Daoy (cell line): ENCODE measurements at regions not wholly inside any gene's neighbourhood (a gene's known extent, or its start where the extent isn't known, plus 50 kb on each side); places are given as distances from the start of the nearest gene placed in this dataset.

Experiments
- DNase-seq: peaks from one replicate; pipeline ENCODE4 v3.0.0-alpha.2; 2015; ENCODE audit warnings: low read depth

DNA sequence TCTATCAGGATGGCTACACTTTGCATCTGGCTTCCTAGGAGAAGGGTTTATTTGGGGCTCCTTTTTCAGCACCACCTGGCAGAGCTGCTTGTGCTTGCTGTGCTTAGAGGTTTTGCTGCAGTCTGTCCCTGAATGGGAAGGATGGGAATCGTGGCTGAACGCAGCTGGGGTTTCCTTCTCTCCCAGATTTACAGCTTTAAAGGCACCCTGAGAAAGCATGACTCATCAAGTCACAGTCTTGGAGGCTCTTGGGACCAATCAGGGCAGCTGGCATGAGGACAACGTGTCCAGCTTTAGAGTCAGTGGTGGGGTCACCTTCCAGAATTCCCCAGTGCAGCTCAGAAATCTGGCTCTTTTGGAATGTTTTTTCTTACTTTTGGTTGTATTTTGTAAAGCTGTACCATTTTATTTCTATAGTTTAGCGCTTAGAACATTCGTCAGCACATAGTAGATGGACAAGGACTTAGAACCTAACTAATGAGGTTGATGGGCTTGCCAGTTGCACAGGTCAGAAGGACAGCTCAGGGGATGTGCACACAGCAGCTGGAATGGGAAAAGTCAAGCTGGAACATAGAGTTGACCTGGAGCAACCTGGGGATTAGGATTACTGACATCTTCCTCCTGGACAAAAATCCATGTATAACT lies 222.6 kb downstream of the PRDM2 start:
- peak; percentile 28 for DNase-seq

DNA sequence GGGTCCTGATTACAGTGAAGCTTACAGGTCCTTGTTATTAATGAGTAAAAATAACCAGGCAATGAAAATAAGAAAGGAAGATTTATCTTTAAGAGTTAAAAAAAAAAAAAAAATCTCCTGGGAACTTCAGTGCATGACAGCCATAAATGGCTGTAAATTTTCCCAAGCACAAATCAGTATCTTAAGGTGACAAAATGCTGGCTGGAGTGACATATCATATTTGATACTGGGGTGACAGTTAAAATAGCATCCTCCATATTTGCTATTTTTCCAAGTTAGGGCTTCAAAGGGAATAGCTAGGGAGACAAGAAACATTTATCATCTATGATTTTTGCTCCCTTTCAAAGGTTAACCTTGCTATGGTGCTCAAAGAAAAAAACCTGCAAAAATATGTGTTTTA lies 226.6 kb downstream of the PRDM2 start:
- no peak for DNase-seq

DNA sequence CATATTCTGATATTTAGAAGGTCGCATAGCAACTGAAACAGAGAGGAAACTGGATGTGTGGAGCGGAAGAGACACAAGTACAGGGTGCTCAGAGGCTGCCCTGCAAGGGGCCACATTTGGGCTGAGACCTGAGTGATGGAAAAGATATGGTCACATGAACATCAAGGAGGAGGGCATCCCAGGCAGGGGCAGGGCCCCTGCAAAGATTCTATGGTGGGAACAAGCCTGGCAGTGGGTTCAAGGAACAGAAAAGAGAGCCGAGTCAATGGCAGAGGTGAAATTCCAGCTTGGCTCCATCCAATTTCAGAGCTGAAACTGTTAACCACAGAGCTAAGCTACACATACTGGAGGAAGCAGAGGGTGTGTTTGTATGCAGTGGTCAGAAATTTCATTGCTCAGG lies 227.7 kb downstream of the PRDM2 start:
- no peak for DNase-seq

DNA sequence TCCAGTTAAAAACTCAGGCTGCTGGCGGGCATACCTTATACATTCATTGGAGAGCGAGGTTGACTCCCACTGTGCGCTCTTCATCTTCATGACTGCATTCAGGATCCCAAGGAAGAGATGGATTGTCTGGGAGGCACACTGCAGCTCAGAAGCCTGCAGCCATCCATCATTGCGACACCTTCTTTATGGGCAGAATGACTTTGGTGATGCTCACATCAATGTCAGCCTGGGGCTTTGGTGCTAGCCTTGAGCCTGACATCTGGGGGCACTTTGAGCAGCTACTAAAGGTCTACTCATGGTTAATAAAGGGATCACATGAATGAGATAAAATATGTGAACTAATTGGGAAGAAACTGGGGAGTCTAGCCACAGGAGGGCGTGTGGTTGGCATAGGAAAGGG lies 229.3 kb downstream of the PRDM2 start:
- DNase-seq = no peak

DNA sequence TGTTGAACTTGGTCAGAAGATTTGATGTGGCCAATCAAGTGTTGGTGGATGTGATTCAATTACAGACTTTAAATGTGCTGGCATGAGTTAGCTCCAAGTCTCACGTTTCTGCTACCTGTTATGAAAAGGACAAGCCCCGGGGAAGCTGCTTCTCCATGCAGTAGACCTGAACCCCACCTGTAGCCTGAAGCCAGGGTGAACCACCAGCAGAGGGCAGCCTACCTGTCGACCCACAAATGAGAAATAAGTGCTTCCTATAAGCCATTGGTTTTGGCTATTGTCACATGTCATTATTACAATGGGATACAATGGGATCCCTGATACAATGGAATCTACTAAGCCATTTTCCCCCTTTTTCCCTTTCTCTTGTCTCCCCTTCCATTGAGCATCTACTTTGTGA lies 230.2 kb downstream of the PRDM2 start:
- peak; percentile 19 for DNase-seq

DNA sequence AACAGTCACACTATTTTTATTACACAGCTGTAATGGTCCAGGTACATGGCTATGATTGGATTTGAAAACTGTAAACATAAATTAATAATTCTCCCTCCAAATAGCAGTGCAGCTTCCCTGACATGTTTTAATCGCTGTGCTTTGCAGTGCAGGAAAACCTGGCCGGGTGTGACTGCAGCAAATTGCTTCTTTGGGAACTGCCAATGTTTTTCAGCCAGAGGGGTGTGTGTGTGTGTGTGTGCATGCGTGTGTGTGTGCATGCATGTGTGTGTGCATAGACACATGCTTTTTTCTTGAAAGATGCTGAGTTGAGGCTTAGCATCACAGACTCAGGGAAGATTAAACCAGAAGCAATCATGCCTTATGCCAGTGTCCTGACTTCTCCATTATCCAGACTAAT lies 231.2 kb downstream of the PRDM2 start:
- no peak for DNase-seq

DNA sequence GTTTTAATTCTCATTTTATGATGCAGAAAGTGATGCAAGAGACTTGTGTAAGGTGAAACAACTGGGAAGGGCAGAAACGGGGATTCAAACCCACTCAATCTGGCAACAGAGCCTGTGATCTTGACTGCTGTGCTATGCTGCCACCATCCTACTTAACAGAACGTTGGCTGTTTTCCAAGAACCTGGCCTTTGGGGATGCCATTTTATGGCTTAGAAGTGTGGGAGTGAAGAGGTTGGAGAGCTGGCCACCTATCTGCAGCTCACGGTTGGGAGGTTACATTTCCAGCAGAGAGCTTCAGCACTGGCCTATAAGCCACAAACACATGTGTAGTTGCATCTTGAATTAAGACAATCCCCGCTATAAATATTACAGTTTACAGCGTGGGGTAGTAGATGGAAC lies 235.3 kb downstream of the PRDM2 start:
- no peak for DNase-seq

DNA sequence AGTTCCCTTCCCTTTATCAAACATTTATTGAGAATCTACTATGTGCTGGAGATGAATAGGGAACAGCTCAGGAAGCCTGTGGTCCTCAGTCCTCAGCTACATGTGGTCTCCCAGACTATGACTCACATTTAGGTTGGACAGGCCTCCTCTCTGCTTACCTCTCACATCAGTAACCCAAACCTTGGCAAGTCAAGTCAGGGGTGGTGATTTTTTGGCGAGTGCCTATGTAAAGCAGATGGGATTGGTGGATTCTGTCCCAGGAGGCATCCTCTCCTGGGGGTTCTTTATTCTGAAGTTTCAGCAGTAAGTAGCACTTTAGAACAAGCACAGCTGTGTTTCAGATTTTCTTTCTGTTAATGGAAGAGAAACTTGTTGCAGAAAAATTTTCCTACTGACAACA lies 241.3 kb downstream of the PRDM2 start:
- DNase-seq = no peak

DNA sequence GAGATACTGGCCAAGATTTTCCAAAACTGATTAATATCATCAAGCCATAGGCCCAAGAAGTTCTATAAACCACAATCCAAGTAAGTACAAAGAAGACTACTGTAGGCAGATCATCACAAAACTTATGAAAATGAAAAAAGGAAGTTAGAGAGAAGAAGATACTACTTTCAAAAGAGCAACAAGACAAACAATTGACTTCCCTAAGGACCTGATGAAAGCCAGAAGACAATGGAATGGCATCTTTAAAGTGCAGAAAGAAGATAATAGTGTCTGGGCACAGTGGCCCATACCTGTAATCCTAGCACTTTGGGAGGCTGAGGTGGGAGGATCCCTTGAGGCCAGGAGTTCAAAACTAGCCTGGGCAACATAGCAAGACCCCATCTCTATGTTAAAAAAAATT lies 243.1 kb downstream of the PRDM2 start:
- no peak for DNase-seq

DNA sequence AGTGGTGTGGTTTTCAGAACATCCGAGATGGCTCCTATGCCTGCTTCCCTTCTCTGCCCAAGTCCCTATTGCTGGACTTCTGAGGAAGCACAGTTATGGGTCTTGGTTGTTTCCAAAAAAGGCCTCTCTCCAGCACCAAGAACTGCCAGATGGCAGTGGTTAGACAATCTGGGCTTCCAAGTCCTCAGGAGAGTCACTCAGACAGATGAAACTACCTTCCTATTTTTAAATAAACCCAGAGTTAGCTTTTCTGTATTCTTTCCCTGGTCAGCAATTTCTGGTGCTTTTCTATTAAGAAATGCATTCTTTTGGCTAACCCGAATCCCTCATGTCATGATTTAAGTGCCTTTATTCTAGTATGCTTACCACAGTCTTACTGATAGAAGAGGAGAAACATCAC lies 245.9 kb downstream of the PRDM2 start:
- no peak for DNase-seq

DNA sequence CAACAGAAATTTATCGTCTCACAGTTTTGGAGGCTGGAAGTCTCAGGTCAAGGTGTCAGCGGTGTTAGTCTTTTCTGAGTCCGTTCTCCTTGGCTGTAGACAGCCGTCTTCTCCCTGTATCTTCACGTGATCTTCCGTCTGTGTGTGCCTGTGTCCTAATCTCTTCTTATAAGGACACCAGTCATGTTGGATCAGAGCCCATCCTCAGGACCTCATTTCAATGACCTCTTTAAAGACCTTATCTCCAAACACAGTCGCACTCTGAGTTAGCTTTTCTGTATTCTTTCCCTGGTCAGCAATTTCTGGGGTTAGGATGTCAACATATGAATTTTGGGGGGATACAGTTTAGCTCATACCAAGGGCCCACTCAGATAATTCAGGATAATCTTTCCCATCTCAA lies 247.7 kb downstream of the PRDM2 start:
- no peak for DNase-seq

DNA sequence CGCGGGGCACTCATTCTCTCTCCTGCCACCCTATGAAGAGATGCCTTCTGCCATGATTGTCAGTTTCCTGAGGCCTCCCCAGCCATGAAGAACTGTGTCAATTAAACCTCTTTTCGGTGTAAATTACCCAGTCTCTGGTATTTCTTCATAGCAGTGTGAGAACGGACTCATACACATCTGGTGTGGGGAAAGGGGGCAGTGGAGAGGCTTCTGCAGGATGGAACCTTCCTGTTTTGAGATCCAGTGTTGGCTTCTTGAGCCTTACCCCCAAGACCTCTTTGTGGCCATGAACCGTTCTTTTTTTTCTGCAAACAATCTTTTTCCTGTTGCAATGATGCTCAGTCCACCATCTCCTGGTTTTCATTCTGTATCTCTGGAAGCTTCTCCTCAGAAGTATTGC lies 248.4 kb downstream of the PRDM2 start:
- DNase-seq = no peak

DNA sequence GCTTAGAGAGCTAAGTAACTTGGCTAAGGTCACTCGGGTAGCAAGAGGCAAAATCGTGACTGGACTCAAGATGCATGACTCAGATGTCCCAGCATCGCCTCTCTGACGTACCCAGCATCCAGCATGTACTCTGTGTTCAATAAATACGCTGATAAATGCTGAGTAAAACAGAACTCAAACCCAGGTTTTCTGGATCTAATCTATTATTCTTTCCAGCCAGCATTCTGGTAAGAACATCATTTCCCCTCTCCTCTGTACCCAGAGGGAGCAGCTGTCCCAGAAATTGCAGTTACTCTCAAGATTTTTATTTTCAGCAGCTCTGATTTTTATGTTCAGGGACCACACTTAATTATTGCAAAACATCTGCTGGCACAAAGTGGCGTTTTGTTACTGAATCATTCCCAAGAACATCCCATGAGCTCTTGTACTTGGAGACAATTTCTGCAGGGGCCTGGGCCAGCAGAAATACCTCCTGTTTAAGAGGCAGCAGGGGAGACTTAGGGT lies 249.0 kb downstream of the PRDM2 start:
- no peak for DNase-seq

DNA sequence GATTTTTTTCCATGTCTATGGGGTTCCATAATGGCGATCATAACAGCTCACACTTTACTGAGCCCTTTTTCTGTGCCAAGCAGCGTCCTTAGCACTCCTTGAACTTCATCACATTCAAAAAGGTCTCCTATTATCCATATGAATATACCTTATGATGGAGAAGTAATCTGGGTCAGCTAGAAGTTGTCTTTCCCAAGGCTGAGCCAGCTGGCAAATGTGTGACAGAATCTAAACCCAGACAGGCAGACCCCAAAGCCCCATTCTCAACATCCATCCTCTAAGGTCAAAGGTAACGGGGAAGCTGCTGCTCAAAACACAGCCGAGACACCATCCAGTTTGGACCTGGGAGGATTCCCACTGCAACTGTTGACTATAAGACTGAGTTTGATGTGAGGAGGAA lies 249.6 kb downstream of the PRDM2 start:
- DNase-seq = no peak

DNA sequence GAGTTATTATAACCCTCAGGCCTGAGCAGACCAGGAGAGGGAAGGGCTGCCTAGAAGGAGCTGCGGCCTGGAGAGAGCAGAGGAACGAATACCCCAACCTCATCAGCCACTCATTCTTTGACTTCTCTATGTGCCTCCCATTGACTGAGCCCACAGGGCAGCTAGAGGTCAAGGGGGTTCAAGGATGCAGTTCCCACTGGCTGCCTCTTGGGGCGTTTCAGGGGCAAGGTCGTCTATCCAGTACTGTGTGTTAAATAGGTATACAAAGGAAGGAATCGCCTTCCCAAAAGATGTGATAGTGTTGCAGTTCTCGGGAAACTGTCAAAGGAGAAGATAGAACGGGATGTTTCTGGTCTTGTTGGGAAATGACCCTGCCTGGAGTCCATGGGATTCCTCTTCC lies 250.6 kb downstream of the PRDM2 start:
- DNase-seq = no peak

DNA sequence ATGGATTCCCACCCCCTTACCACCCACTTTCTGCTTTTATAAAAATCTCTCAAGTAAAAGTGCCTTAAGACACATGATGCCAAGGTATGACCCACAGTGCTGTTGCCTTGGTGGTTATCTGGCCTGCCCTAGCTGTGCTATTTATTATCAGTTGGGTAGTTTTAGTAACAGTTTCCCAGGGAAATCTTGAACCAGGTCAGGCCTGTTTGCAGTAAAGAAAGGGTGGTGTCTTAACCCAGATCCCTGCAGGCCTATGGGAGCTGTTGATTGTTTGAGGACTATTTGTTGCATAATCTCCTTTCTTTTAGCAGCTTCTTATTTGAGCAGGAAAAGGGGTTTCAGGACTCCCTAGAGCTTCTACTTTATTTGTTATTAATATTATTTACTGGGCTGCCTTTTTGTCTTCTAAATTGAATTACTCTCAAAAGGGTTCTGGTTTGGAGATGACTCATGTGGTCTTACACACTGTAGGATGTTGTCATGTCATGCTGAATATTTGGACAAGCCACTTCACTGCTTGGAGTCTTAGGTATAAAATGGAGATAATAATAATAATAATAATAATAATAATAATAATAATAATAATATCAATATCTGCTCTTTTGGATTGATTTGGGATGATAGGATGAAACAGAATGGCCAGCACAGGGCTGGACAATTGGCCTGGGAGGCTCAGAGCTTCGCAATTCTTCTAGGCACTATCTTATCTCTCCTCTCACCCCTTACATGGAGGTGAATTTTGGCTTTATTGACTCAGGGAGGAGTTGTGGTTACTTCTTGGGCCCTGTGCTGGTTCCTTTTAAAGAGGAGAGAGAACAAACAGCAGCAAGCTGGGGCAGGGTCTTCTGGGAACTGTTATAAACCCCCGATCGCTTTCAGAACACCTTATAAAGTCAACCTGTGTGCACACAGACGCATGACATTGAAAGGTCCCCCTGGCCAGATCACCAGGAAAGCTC lies 252.1 kb downstream of the PRDM2 start:
- DNase-seq = no peak

DNA sequence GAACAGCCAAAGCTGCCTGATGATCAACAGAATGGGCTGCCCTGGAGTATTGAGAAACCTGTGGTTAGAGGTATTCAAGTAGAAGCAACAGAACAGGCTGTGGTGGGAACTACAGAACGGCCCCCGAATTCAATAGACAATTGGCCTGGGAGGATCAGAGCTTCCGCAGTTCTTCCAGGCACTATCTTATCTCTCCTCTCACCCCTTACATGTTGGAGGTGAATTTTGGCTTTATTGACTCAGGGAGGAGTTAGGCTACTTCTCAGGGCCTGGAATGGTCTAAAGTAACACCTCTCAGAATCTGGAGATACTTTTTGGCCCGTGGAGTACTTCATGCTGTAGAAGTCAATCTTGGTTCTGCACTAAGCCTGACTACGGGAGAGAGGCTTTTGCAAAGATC lies 253.0 kb downstream of the PRDM2 start:
- no peak for DNase-seq

DNA sequence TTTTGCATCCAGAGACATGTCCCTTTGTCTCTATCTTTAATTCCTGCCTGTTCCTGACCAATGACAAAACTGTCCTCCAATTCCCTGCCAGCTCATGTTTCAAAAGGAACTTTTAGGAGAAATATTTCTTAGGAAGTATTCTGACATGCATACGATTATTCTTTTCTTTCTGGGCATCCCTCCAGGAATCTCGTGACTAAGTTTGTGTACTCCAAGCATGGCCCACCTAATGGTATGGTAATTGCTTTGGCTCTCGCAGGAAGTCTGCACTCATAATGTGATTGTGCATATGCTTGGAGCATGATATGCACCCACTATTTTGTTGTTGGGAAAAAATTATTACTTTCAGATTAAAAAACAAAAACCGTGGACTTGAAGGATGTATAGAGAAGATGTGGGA lies 256.4 kb downstream of the PRDM2 start:
- peak; percentile 35 for DNase-seq

DNA sequence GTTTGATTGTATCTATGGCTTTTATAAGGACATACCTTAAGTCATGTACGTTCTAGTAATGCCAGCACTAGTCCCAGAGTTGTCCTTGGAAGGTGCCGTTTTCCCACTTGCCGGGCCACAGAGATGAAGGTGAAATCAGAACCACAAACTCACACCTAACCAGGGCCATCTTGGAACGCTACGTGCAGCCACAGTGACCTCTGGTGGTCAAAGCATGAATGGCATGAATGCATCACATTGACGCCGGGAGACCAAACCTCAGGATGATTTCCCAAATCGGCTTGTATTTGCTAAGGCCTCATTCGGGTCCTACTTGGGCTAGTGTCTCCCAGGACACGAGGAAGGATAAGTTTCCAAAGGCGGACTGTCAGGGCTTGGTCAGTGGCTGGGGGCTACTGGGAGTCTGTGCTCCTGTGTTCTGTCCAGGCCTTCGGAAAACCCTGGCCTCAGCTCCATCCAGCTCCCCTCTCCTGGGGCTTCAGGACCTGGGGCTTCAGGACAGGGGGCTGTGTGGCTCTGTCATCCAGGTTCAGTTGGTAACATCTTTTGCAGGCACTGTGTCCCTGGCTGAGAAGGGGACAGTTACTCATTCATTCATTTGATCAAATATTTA lies 260.5 kb downstream of the PRDM2 start:
- DNase-seq = peak; percentile 71

DNA sequence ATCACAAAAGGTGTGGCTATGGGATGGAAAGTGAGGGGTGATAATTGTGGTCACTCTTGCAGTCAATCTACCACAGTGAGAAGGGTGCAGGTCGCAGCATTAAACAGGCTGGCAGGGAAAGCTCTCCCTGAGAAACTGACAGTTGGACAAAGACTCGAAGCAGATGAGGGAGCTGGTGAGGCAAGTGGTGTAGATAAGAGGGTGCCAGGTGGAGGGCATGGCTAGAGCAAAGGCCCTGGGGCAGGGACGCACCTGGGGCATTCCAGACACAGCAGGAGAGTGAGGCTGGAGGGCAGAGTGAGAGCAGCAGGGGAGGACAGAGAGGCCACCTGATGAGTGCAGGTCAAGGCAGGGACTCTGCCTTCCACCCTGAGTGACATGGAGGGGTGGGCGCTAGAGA lies 264.8 kb downstream of the PRDM2 start:
- DNase-seq = no peak

DNA sequence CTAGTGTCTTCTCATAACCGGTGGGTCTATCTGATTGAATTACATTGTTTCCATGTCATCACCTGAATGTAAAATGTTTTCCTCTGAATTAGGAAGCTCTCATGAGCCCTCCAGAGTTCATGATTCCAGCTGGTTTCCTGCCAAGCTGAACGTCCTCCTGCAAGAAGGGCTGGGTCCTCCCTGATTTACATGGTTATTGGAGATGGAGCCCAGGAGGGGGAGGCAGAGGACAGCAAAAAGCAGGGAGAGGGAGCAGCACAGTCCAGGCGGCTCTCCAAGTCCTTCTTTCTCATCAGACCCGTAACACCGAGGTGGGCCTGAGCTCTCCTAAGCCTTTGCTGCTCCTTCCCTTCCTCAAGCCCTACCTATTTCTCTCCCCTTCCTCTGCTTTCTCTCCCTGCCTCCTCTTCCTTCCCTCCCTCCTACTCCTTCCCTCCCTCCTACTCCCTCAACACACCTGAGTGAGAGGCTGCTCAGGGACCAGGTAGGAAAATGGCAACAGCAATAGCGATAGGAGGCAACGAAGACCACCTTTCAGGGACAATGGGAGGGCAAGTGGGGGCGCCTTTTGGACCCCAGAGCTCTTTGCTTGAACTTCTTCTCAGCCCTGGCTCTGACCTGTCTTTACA lies 265.9 kb downstream of the PRDM2 start:
- peak; percentile 78 for DNase-seq

DNA sequence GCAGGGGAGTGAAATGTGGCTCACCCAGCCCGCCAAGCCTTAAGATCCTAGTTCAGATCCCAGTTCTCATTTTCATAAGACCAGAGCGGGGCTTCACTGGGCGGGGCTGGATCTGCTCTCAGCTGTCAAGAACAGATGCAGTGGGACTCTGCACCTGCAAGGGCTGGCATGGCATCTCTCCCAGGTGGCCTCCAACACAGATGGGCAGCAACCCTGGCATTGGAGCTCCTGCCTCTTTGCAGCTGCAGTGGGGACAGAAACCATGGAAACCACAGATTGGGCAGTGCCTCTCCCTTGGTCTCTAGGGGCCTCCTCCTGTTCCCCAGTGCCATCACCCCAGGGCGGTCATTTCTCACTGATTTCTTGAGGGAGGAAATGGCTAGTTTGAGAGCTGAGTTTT lies 267.7 kb downstream of the PRDM2 start:
- no peak for DNase-seq
